ENCODE measurements at regions not wholly inside any gene's neighbourhood (a gene's known extent, or its start where the extent isn't known, plus 50 kb on each side); places are given as distances from the start of the nearest gene placed in this dataset.
"Not testable (repeated sequence)": the region's sequence is repeated elsewhere in the genome, so short reads cannot be mapped to it uniquely, and the experiment has no call there.

- intact Hi-C loops (cut with DNase I; ENCODE audit: low total_unique reads) = no loop called here
- TF ChIP-seq, protein P1, sequence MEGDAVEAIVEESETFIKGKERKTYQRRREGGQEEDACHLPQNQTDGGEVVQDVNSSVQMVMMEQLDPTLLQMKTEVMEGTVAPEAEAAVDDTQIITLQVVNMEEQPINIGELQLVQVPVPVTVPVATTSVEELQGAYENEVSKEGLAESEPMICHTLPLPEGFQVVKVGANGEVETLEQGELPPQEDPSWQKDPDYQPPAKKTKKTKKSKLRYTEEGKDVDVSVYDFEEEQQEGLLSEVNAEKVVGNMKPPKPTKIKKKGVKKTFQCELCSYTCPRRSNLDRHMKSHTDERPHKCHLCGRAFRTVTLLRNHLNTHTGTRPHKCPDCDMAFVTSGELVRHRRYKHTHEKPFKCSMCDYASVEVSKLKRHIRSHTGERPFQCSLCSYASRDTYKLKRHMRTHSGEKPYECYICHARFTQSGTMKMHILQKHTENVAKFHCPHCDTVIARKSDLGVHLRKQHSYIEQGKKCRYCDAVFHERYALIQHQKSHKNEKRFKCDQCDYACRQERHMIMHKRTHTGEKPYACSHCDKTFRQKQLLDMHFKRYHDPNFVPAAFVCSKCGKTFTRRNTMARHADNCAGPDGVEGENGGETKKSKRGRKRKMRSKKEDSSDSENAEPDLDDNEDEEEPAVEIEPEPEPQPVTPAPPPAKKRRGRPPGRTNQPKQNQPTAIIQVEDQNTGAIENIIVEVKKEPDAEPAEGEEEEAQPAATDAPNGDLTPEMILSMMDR (IDR thresholded peaks at IDR 0.05) = no peak
- TF ChIP-seq POLR2A (IDR thresholded peaks at IDR 0.05) = no peak
- DNase-seq (ENCODE audit: low spot score in 2 of 2) = no peak
- H3K4me3 ChIP-seq (ENCODE audit: low read depth, poor library complexity, severe bottlenecking) = no peak overlapping the region
- WGBS, 2 donors = 67 to 86% methylated on average over 5 to 10 of the region's 10 CpGs
These were observed 156.4 kb upstream of the RAB6C start for GRCh38 chr2:129823044-129823443.

- DNase-seq (ENCODE audit: low spot score in 2 of 2) = no peak
- intact Hi-C loops (cut with DNase I; ENCODE audit: low total_unique reads) = no loop called here
- TF ChIP-seq, protein P1 (IDR thresholded peaks at IDR 0.05) = no peak
- TF ChIP-seq POLR2A (IDR thresholded peaks at IDR 0.05) = no peak
- 55 to 59% methylated on average over 20 to 27 of the region's 27 CpGs for WGBS, 2 donors
- no peak overlapping the region for H3K4me3 ChIP-seq (ENCODE audit: low read depth, poor library complexity, severe bottlenecking)
These were observed 152.0 kb upstream of the RAB6C start for GRCh38 chr2:129827311-129828090.

- intact Hi-C loops (cut with DNase I; ENCODE audit: low total_unique reads) = no loop called here
- WGBS, 2 donors = 75 to 78% methylated on average over 7 of the region's 7 CpGs
- DNase-seq (ENCODE audit: low spot score in 2 of 2) = no peak
- TF ChIP-seq POLR2A (IDR thresholded peaks at IDR 0.05) = no peak
- H3K4me3 ChIP-seq (ENCODE audit: low read depth, poor library complexity, severe bottlenecking) = no peak overlapping the region
These were observed 150.7 kb upstream of the RAB6C start for GRCh38 chr2:129828792-129829191.

DNA sequence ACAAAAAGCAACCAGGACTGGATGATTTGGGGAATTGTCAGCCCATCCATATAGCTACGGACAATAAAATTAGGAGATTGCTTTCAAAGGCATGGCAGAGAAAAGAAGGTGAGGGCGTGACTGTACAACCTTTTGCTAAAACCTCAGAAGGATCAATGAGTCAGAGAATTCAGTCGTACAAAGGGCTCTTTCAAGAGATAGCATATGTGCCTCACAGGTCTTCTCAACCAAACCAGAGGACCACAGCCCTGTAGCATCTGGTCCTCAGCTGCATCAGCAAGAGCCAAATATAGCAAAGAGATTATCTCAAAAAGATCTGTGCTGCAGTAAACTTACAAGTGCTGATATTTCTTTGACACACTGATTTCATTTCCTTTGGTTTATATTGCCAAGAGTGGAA is 149.9 kb upstream of the RAB6C start:
- DNase-seq (ENCODE audit: low spot score in 2 of 2) = no peak
- TF ChIP-seq, protein P1 (IDR thresholded peaks at IDR 0.05) = no peak
- no peak for TF ChIP-seq POLR2A (IDR thresholded peaks at IDR 0.05)
- H3K4me3 ChIP-seq (ENCODE audit: low read depth, poor library complexity, severe bottlenecking) = no peak overlapping the region
- intact Hi-C loops (cut with DNase I; ENCODE audit: low total_unique reads) = no loop called here
- 61% methylated on average over 3 of the region's 3 CpGs for WGBS, 2 donors

GRCh38 chr2:129831018-129831417 is 148.4 kb upstream of the RAB6C start:
- WGBS, 2 donors = 98% methylated on average over 2 of the region's 2 CpGs
- H3K4me3 ChIP-seq (ENCODE audit: low read depth, poor library complexity, severe bottlenecking) = no peak overlapping the region
- intact Hi-C loops (cut with DNase I; ENCODE audit: low total_unique reads) = no loop called here
- TF ChIP-seq POLR2A (IDR thresholded peaks at IDR 0.05) = no peak
- TF ChIP-seq, protein P1 (IDR thresholded peaks at IDR 0.05) = no peak
- no peak for DNase-seq (ENCODE audit: low spot score in 2 of 2)

GRCh38 chr2:129833465-129833864 is 146.0 kb upstream of the RAB6C start:
- DNase-seq (ENCODE audit: low spot score in 2 of 2); H3K4me3 ChIP-seq (ENCODE audit: low read depth, poor library complexity, severe bottlenecking); intact Hi-C loops (cut with DNase I; ENCODE audit: low total_unique reads): not testable (repeated sequence)
- 95 to 97% methylated on average over 16 to 20 of the region's 20 CpGs for WGBS, 2 donors

- intact Hi-C loops (cut with DNase I; ENCODE audit: low total_unique reads) = no loop called here
- H3K4me3 ChIP-seq (ENCODE audit: low read depth, poor library complexity, severe bottlenecking) = no peak overlapping the region
- DNase-seq (ENCODE audit: low spot score in 2 of 2) = no peak
- 52 to 67% methylated on average over 1 of the region's 1 CpG for WGBS, 2 donors
- no peak for TF ChIP-seq POLR2A (IDR thresholded peaks at IDR 0.05)
These were observed 132.4 kb upstream of the RAB6C start for GRCh38 chr2:129847043-129847442.

Measured in lower leg skin (tissue), 4 donors.